IMR-90 (cell line): ENCODE measurements at regions not wholly inside any gene's neighbourhood (a gene's known extent, or its start where the extent isn't known, plus 50 kb on each side); places are given as distances from the start of the nearest gene placed in this dataset.

Source experiments
- ATAC-seq: fragments of 200-7000 bp; cut with Tn5 transposase; 2 replicates; pipeline ENCODE4 v1.9.1; 2020; ENCODE audit warnings: low read depth, mild to moderate bottlenecking, moderate library complexity
- BruUV-seq: library from RNA; stranded (reverse); fragments of 400-500 nt; replicated peaks from 2 replicates; lab custom pipeline; 2021; lab: Mats Ljungman, UMichigan
- CTCF ChIA-PET: fragments of 300-600 bp; formaldehyde crosslinking; extraction: SDS; loops from one replicate; lab custom pipeline; 2021; ENCODE audit warnings: antibody characterized with exemption; lab: Yijun Ruan, JAX
- POLR2A ChIA-PET: fragments of 300-600 bp; sonication (Branson Sonifier 250); formaldehyde crosslinking; loops from one replicate; lab custom pipeline; 2022; ENCODE audit warnings: antibody characterized with exemption; ENCODE audit not compliant: unreplicated experiment; lab: Charles Lee
- DNase-seq: peaks from one replicate; pipeline ENCODE4 v3.0.0; 2013
- H2AFZ ChIP-seq: replicated peaks from 2 replicates; pipeline ENCODE3; 2013; ENCODE audit warnings: low read length, mild to moderate bottlenecking; ENCODE audit not compliant: poor library complexity
- H2AK5ac ChIP-seq: 2 replicates; pipeline ENCODE4 v1.6.1; 2013; ENCODE audit warnings: low read depth, low read length, inconsistent platforms
- H2AK9ac ChIP-seq: replicated peaks from 2 replicates; pipeline ENCODE3; 2013; ENCODE audit warnings: mild to moderate bottlenecking, low read depth, low read length, moderate library complexity; ENCODE audit not compliant: poor library complexity
- H2BK120ac ChIP-seq: 2 replicates; pipeline ENCODE4 v1.6.1; 2013; ENCODE audit warnings: low read depth, low read length, inconsistent platforms
- H2BK15ac ChIP-seq: 3 replicates; pipeline ENCODE4 v1.6.1; 2013; ENCODE audit warnings: low read depth, low read length, inconsistent platforms
- H2BK20ac ChIP-seq: 2 replicates; pipeline ENCODE4 v1.6.1; 2013; ENCODE audit warnings: low read depth, mild to moderate bottlenecking, inconsistent platforms, low read length, moderate library complexity
- H2BK5ac ChIP-seq: 2 replicates; pipeline ENCODE4 v1.6.1; 2013; ENCODE audit warnings: mild to moderate bottlenecking, low read depth, low read length, inconsistent platforms; ENCODE audit not compliant: poor library complexity, severe bottlenecking
- H3K14ac ChIP-seq: replicated peaks from 2 replicates; pipeline ENCODE4 v1.6.1; 2013; ENCODE audit warnings: low read depth, low read length, inconsistent platforms
- H3K18ac ChIP-seq: 2 replicates; pipeline ENCODE4 v1.6.1; 2013; ENCODE audit warnings: low read depth, low read length, control low read depth
- H3K23ac ChIP-seq: 2 replicates; pipeline ENCODE4 v1.6.1; 2013; ENCODE audit warnings: low read depth, low read length, inconsistent platforms
- H3K27ac ChIP-seq: 2 replicates; pipeline ENCODE4 v1.5.1; 2013; ENCODE audit warnings: mild to moderate bottlenecking, control low read depth, low read length; ENCODE audit not compliant: insufficient read depth
- H3K27me3 ChIP-seq: 2 replicates; pipeline ENCODE4 v1.6.1; 2013; ENCODE audit warnings: low read length; ENCODE audit not compliant: control insufficient read depth, insufficient read depth
- H3K36me3 ChIP-seq: 2 replicates; pipeline ENCODE4 v1.6.1; 2013; ENCODE audit warnings: low read length, mixed read lengths; ENCODE audit not compliant: control insufficient read depth, insufficient read depth
- H3K4ac ChIP-seq: 2 replicates; pipeline ENCODE4 v1.6.1; 2013; ENCODE audit warnings: low read depth, low read length, inconsistent platforms
- H3K4me1 ChIP-seq: 2 replicates; pipeline ENCODE4 v1.6.1; 2013; ENCODE audit warnings: low read length, mixed read lengths; ENCODE audit not compliant: control insufficient read depth, insufficient read depth
- H3K4me2 ChIP-seq: 2 replicates; pipeline ENCODE4 v1.6.1; 2013; ENCODE audit warnings: low read depth, mild to moderate bottlenecking, control low read depth, low read length, moderate library complexity
- H3K4me3 ChIP-seq: 2 replicates; pipeline ENCODE4 v1.5.1; 2013; ENCODE audit warnings: low read depth, mild to moderate bottlenecking, control low read depth, low read length, moderate library complexity; ENCODE audit not compliant: insufficient read depth
- H3K56ac ChIP-seq: 2 replicates; pipeline ENCODE4 v1.6.1; 2013; ENCODE audit warnings: low read length, inconsistent platforms; ENCODE audit not compliant: insufficient read depth; ENCODE audit errors: extremely low read depth
- H3K79me1 ChIP-seq, 2 experiments: 2 replicates each; pipeline ENCODE4 v1.6.1; 2013; ENCODE audit warnings: low read length in 2 of 2, inconsistent platforms in 1 of 2, low read depth in 1 of 2
- H3K9ac ChIP-seq: 2 replicates; pipeline ENCODE4 v1.6.1; 2013; ENCODE audit warnings: low read depth, low read length, control low read depth
- H3K9me1 ChIP-seq: 2 replicates; pipeline ENCODE4 v1.6.1; 2013; ENCODE audit warnings: low read length, inconsistent platforms; ENCODE audit not compliant: insufficient read depth
- H3K9me3 ChIP-seq: 2 replicates; pipeline ENCODE4 v1.6.1; 2013; ENCODE audit warnings: low read length; ENCODE audit not compliant: control insufficient read depth, insufficient read depth
- H4K20me1 ChIP-seq: 2 replicates; pipeline ENCODE4 v1.6.1; 2013; ENCODE audit warnings: low read length, inconsistent platforms; ENCODE audit not compliant: insufficient read depth
- H4K5ac ChIP-seq: 2 replicates; pipeline ENCODE4 v1.6.1; 2013; ENCODE audit warnings: mild to moderate bottlenecking, low read depth, low read length, control low read depth
- H4K8ac ChIP-seq, 2 experiments: 2 replicates each; pipeline ENCODE4 v1.6.1; 2013; ENCODE audit warnings: low read depth in 2 of 2, low read length in 2 of 2, control low read depth in 1 of 2, inconsistent platforms in 1 of 2
- H4K91ac ChIP-seq: 2 replicates; pipeline ENCODE4 v1.6.1; 2013; ENCODE audit warnings: low read depth, low read length, inconsistent platforms; ENCODE audit not compliant: insufficient read depth
- BHLHE40 ChIP-seq: fragments of 150-350 bp; IDR thresholded peaks from 2 replicates; pipeline ENCODE4 v1.6.1; 2016; ENCODE audit warnings: mild to moderate bottlenecking, low read depth, low read length
- CEBPB ChIP-seq: IDR thresholded peaks from 2 replicates; pipeline ENCODE4 v1.6.1; 2012; ENCODE audit warnings: low read depth, low read length, improper control_type of control experiment
- CHD1 ChIP-seq: IDR thresholded peaks from 2 replicates; pipeline ENCODE4 v1.6.1; 2012; ENCODE audit warnings: low read depth, low read length, improper control_type of control experiment
- FOS ChIP-seq: fragments of 150-350 bp; IDR thresholded peaks from 2 replicates; pipeline ENCODE4 v1.6.1; 2016; ENCODE audit warnings: low read depth, low read length
- MAFK ChIP-seq: IDR thresholded peaks from 2 replicates; pipeline ENCODE4 v1.6.1; 2012; ENCODE audit warnings: low read depth, low read length, improper control_type of control experiment
- MAZ ChIP-seq: IDR thresholded peaks from 2 replicates; pipeline ENCODE4 v1.6.1; 2012; ENCODE audit warnings: low read depth, mild to moderate bottlenecking, low read length, improper control_type of control experiment, moderate library complexity, borderline replicate concordance
- MXI1 ChIP-seq: IDR thresholded peaks from 2 replicates; pipeline ENCODE4 v1.6.1; 2012; ENCODE audit warnings: low read depth, mild to moderate bottlenecking, low read length, moderate library complexity, borderline replicate concordance
- NFE2L2 ChIP-seq: fragments of 150-350 bp; IDR thresholded peaks from 2 replicates; pipeline ENCODE4 v1.6.1; 2016; ENCODE audit warnings: low read depth, mild to moderate bottlenecking, low read length
- POLR2A ChIP-seq: IDR thresholded peaks from 2 replicates; pipeline ENCODE4 v1.6.1; 2012; ENCODE audit warnings: mild to moderate bottlenecking, low read depth, low read length
- RAD21 ChIP-seq: IDR thresholded peaks from 2 replicates; pipeline ENCODE4 v1.6.1; 2012; ENCODE audit warnings: low read length, improper control_type of control experiment
- RCOR1 ChIP-seq: IDR thresholded peaks from 2 replicates; pipeline ENCODE4 v1.6.1; 2012; ENCODE audit warnings: mild to moderate bottlenecking, low read length, improper control_type of control experiment; ENCODE audit not compliant: insufficient replicate concordance
- RFX5 ChIP-seq: IDR thresholded peaks from 2 replicates; pipeline ENCODE4 v1.8.0; 2012; ENCODE audit warnings: low read depth, mild to moderate bottlenecking, low read length, moderate library complexity
- SMC3 ChIP-seq: fragments of 150-350 bp; IDR thresholded peaks from 2 replicates; pipeline ENCODE4 v1.6.1; 2016; ENCODE audit warnings: low read depth, mild to moderate bottlenecking, antibody characterized with exemption, low read length, moderate library complexity
- WGBS, 2 experiments: methylation state at CpG; one replicate each; pipeline versions ENCODE4 v1.1.5 to v1.1.7; 2013; ENCODE audit warnings: missing lambda C conversion rate in 2 of 2; ENCODE audit not compliant: insufficient read length in 1 of 2; ENCODE audit errors: extremely low coverage in 2 of 2; 5-methylcytosine and 5-hydroxymethylcytosine counted together
- dilution Hi-C: fragments of 300-500 bp; cut with HindIII; formaldehyde crosslinking; loops from one replicate; pipeline ENCODE4 v1.14.3; 2018; ENCODE audit warnings: low sequenced_read_pairs; ENCODE audit not compliant: unreplicated experiment
- in situ Hi-C: fragments of 300-500 bp; cut with MboI; formaldehyde crosslinking; loops from 3 replicates; pipeline ENCODE4 v1.14.3; 2019; ENCODE audit warnings: low sequenced_read_pairs, inconsistent platforms, mixed read lengths
- intact Hi-C: fragments of 100-400 bp; cut with micrococcal nuclease; formaldehyde crosslinking; loops from 2 replicates; pipeline ENCODE4 v1.10.0; 2022
- TF ChIP-seq, protein P1 (sequence below): conservative IDR thresholded peaks from 2 replicates; pipeline ENCODE4 v1.5.1; 2012; ENCODE audit warnings: mild to moderate bottlenecking, low read depth, low read length, improper control_type of control experiment
- TF ChIP-seq, protein P2 (sequence below): fragments of 150-350 bp; IDR thresholded peaks from 2 replicates; pipeline ENCODE4 v1.6.1; 2017; ENCODE audit warnings: mild to moderate bottlenecking, antibody characterized with exemption, low read length, low read depth
- TF ChIP-seq, protein P3 (sequence below): fragments of 150-350 bp; IDR thresholded peaks from 2 replicates; pipeline ENCODE4 v1.6.1; 2016; ENCODE audit warnings: low read depth, mild to moderate bottlenecking, low read length, moderate library complexity, borderline replicate concordance

DNA sequence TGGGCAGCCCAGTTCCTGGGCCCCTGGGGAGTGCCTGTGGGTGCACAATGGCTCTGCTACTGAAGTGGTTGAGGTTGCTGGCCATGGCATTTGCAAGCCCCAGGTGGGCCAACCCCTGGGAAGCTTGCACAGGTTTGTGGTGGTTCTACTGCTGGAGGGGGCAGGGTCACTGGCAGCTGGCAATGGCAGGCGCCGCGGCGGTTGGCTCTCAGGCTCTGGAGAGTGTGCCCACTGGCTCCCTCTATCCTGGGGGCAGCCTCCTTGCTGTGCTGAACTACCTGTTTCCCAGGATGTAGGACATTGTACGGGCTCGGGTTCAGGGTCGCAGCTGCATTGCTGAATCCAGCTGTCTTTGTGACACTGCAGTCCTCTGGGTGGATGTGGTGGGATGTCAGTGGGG lies 180.2 kb upstream of the HES1 start:
- DNase-seq (no peak), ATAC-seq (no peak)
- Histone ChIP-seq H3K9ac (no peak overlapping the region), H4K91ac (no peak overlapping the region), H4K20me1 (no peaks in the 10 kb centered on the region), H2BK5ac (no peak overlapping the region), H3K14ac (no peak overlapping the region), H3K9me1 (no peaks in the 10 kb centered on the region), H3K4me3 (no peak overlapping the region), H3K4me2 (no peak overlapping the region), H3K27me3 (peaks cover 19% of the 10 kb centered on the region), H4K8ac (no peak overlapping the region), H2AK9ac (no peak overlapping the region), H2AK5ac (no peak overlapping the region), H3K56ac (no peak overlapping the region), H3K79me1 (no peaks in the 10 kb centered on the region), H3K4me1 (no peaks in the 10 kb centered on the region), H3K23ac (no peak overlapping the region), H3K36me3 (no peaks in the 10 kb centered on the region), H2BK20ac (no peak overlapping the region), H4K5ac (no peak overlapping the region), H3K4ac (no peak overlapping the region), H2BK15ac (no peak overlapping the region), H3K18ac (no peak overlapping the region), H2AFZ (no peak overlapping the region), H3K27ac (no peak overlapping the region), H3K9me3 (no peaks in the 10 kb centered on the region; the same call in 1 of the 2 replicates), H2BK120ac (no peak overlapping the region)
- BruUV-seq, result no TSS peak
- TF ChIP-seq NFE2L2 (no peak), CEBPB (no peak), MXI1 (no peak), SMC3 (no peak), RFX5 (no peak), BHLHE40 (no peak), POLR2A (no peak), MAFK (no peak), RAD21 (no peak), CHD1 (no peak), RCOR1 (no peak), MAZ (no peak), FOS (no peak)
- TF ChIP-seq, protein P1, sequence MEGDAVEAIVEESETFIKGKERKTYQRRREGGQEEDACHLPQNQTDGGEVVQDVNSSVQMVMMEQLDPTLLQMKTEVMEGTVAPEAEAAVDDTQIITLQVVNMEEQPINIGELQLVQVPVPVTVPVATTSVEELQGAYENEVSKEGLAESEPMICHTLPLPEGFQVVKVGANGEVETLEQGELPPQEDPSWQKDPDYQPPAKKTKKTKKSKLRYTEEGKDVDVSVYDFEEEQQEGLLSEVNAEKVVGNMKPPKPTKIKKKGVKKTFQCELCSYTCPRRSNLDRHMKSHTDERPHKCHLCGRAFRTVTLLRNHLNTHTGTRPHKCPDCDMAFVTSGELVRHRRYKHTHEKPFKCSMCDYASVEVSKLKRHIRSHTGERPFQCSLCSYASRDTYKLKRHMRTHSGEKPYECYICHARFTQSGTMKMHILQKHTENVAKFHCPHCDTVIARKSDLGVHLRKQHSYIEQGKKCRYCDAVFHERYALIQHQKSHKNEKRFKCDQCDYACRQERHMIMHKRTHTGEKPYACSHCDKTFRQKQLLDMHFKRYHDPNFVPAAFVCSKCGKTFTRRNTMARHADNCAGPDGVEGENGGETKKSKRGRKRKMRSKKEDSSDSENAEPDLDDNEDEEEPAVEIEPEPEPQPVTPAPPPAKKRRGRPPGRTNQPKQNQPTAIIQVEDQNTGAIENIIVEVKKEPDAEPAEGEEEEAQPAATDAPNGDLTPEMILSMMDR, result no peak
- TF ChIP-seq, protein P2, sequence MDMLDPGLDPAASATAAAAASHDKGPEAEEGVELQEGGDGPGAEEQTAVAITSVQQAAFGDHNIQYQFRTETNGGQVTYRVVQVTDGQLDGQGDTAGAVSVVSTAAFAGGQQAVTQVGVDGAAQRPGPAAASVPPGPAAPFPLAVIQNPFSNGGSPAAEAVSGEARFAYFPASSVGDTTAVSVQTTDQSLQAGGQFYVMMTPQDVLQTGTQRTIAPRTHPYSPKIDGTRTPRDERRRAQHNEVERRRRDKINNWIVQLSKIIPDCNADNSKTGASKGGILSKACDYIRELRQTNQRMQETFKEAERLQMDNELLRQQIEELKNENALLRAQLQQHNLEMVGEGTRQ, result no peak
- TF ChIP-seq, protein P3, sequence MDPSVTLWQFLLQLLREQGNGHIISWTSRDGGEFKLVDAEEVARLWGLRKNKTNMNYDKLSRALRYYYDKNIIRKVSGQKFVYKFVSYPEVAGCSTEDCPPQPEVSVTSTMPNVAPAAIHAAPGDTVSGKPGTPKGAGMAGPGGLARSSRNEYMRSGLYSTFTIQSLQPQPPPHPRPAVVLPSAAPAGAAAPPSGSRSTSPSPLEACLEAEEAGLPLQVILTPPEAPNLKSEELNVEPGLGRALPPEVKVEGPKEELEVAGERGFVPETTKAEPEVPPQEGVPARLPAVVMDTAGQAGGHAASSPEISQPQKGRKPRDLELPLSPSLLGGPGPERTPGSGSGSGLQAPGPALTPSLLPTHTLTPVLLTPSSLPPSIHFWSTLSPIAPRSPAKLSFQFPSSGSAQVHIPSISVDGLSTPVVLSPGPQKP, result no peak
- ChIA-PET CTCF (interaction anchor here (0.7 kb wide), 1 partner anchor 16 kb away, joined by 3 read pairs; no protein-coding TSS in a partner anchor), POLR2A (no interaction called here)
- dilution Hi-C loops, result no loop called here
- 83% methylated on average over 2 of the region's 7 CpGs; no CpG with 5 or more reads in 1 of the 2 experiments for WGBS, 2 experiments
- intact Hi-C loops, result no loop called here
- in situ Hi-C loops, result no loop called here
